Suppressor macrophage (primary cell): ENCODE measurements at regions not wholly inside any gene's neighbourhood (a gene's known extent, or its start where the extent isn't known, plus 50 kb on each side); places are given as distances from the start of the nearest gene placed in this dataset.

Source experiments
- DNase-seq, 4 experiments: peaks; one replicate each; pipeline ENCODE4 v3.0.0-alpha.2; 2020 to 2022

GRCh38 chr4:132866616-132867015 is 282.5 kb upstream of the PCDH10 start:
- no peak for DNase-seq

- DNase-seq = no peak
These were observed 255.3 kb upstream of the PCDH10 start for GRCh38 chr4:132893787-132894186.

- DNase-seq = no peak
These were observed 247.9 kb upstream of the PCDH10 start for GRCh38 chr4:132901224-132901623.

- no peak for DNase-seq
These were observed 238.8 kb upstream of the PCDH10 start for GRCh38 chr4:132910229-132910748.

- DNase-seq = no peak
These were observed 231.0 kb upstream of the PCDH10 start for GRCh38 chr4:132918096-132918495.

GRCh38 chr4:132923516-132923915 is 225.6 kb upstream of the PCDH10 start:
- DNase-seq = no peak

GRCh38 chr4:132934911-132935310 is 214.2 kb upstream of the PCDH10 start:
- no peak for DNase-seq

- no peak for DNase-seq
These were observed 193.9 kb upstream of the PCDH10 start for GRCh38 chr4:132955146-132955545.

- DNase-seq = no peak
These were observed 192.1 kb upstream of the PCDH10 start for GRCh38 chr4:132956962-132957361.

- no peak for DNase-seq
These were observed 190.4 kb upstream of the PCDH10 start for GRCh38 chr4:132958457-132959263.

GRCh38 chr4:132981611-132982010 is 167.5 kb upstream of the PCDH10 start:
- no peak for DNase-seq

- DNase-seq = no peak
These were observed 166.9 kb upstream of the PCDH10 start for GRCh38 chr4:132982151-132982550.

GRCh38 chr4:132991111-132991510 is 158.0 kb upstream of the PCDH10 start:
- DNase-seq = no peak

GRCh38 chr4:132992686-132993085 is 156.4 kb upstream of the PCDH10 start:
- no peak for DNase-seq

GRCh38 chr4:132998585-132999230 is 150.4 kb upstream of the PCDH10 start:
- DNase-seq = no peak

- no peak for DNase-seq
These were observed 149.1 kb upstream of the PCDH10 start for GRCh38 chr4:133000012-133000411.

- DNase-seq = no peak
These were observed 145.9 kb upstream of the PCDH10 start for GRCh38 chr4:133003169-133003568.

- DNase-seq = no peak
These were observed 134.5 kb upstream of the PCDH10 start for GRCh38 chr4:133014473-133015135.

GRCh38 chr4:133045288-133045687 is 103.8 kb upstream of the PCDH10 start:
- no peak for DNase-seq

GRCh38 chr4:133046156-133046555 is 102.9 kb upstream of the PCDH10 start:
- DNase-seq = no peak

- DNase-seq = no peak
These were observed 90.4 kb upstream of the PCDH10 start for GRCh38 chr4:133058701-133059100.

GRCh38 chr4:133059117-133059516 is 90.0 kb upstream of the PCDH10 start:
- DNase-seq = no peak

- no peak for DNase-seq
These were observed 86.2 kb upstream of the PCDH10 start for GRCh38 chr4:133062851-133063250.

GRCh38 chr4:133068083-133068482 is 81.0 kb upstream of the PCDH10 start:
- no peak for DNase-seq
